Vagina (tissue), 2 donors: ENCODE measurements at regions not wholly inside any gene's neighbourhood (a gene's known extent, or its start where the extent isn't known, plus 50 kb on each side); places are given as distances from the start of the nearest gene placed in this dataset.

Source experiments
- POLR2A ChIP-seq, 2 donors: fragments of 450-650 bp; IDR thresholded peaks; one replicate each; pipeline ENCODE4 v1.6.1; 2017; ENCODE audit warnings: antibody characterized with exemption in 2 of 2, mild to moderate bottlenecking in 2 of 2, moderate library complexity in 2 of 2
- POLR2AphosphoS5 ChIP-seq, 2 donors: sonication (generic); formaldehyde crosslinking; IDR thresholded peaks; one replicate each; pipeline ENCODE4 v1.9.0; 2017; ENCODE audit warnings: antibody characterized with exemption in 2 of 2, mild to moderate bottlenecking in 2 of 2, low read depth in 1 of 2; ENCODE audit not compliant: insufficient read depth in 1 of 2
- TF ChIP-seq, protein P1 (sequence below), 3 experiments: fragments of 450-650 bp in 2 of 3; fragments of 200-600 bp in 1 of 3; sonication (generic) in 1 of 3; IDR thresholded peaks; one replicate each; pipeline ENCODE4 v1.5.1; 2017 to 2019; ENCODE audit warnings: antibody characterized with exemption in 3 of 3, mild to moderate bottlenecking in 2 of 3, moderate library complexity in 2 of 3

- TF ChIP-seq, protein P1, sequence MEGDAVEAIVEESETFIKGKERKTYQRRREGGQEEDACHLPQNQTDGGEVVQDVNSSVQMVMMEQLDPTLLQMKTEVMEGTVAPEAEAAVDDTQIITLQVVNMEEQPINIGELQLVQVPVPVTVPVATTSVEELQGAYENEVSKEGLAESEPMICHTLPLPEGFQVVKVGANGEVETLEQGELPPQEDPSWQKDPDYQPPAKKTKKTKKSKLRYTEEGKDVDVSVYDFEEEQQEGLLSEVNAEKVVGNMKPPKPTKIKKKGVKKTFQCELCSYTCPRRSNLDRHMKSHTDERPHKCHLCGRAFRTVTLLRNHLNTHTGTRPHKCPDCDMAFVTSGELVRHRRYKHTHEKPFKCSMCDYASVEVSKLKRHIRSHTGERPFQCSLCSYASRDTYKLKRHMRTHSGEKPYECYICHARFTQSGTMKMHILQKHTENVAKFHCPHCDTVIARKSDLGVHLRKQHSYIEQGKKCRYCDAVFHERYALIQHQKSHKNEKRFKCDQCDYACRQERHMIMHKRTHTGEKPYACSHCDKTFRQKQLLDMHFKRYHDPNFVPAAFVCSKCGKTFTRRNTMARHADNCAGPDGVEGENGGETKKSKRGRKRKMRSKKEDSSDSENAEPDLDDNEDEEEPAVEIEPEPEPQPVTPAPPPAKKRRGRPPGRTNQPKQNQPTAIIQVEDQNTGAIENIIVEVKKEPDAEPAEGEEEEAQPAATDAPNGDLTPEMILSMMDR (IDR thresholded peaks at IDR 0.05) = no peak
- no peak for TF ChIP-seq POLR2AphosphoS5 (IDR thresholded peaks at IDR 0.05; ENCODE audit: insufficient read depth in 1 of 2, low read depth in 1 of 2)
- TF ChIP-seq POLR2A (IDR thresholded peaks at IDR 0.05) = no peak
These were observed 368.3 kb upstream of the ST8SIA4 start for GRCh38 chr5:101271416-101271815.
